Neural cell (in vitro differentiated cells): ENCODE measurements at regions not wholly inside any gene's neighbourhood (a gene's known extent, or its start where the extent isn't known, plus 50 kb on each side); places are given as distances from the start of the nearest gene placed in this dataset.

Experiments
- EP300 ChIP-seq: fragments of 450-650 bp; conservative IDR thresholded peaks from 2 replicates; pipeline ENCODE4 v1.6.1; 2014; ENCODE audit warnings: antibody characterized with exemption, mild to moderate bottlenecking, moderate library complexity; ENCODE audit not compliant: poor library complexity, severe bottlenecking
- EZH2 ChIP-seq: fragments of 200-600, 300-800 bp; shearing (Covaris generic), sonication (generic); IDR thresholded peaks from 2 replicates; pipeline ENCODE4 v1.6.1; 2014; ENCODE audit warnings: antibody characterized with exemption, low read length, borderline replicate concordance, mild to moderate bottlenecking; ENCODE audit not compliant: insufficient read depth, poor library complexity, severe bottlenecking
- RAD21 ChIP-seq: fragments of 450-650 bp; conservative IDR thresholded peaks from 2 replicates; pipeline ENCODE4 v1.6.1; 2014; ENCODE audit warnings: antibody characterized with exemption, mild to moderate bottlenecking, moderate library complexity
- SMC3 ChIP-seq: fragments of 450-650 bp; conservative IDR thresholded peaks from 2 replicates; pipeline ENCODE4 v1.6.1; 2014; ENCODE audit warnings: antibody characterized with exemption, mild to moderate bottlenecking, moderate library complexity; ENCODE audit not compliant: poor library complexity
- TAF1 ChIP-seq: IDR thresholded peaks from 2 replicates; pipeline ENCODE4 v1.6.1; 2012; ENCODE audit warnings: low read depth
- TF ChIP-seq, protein P1 (sequence below): fragments of 450-650 bp; IDR thresholded peaks from 2 replicates; pipeline ENCODE4 v1.5.1; 2014; ENCODE audit warnings: antibody characterized with exemption, mild to moderate bottlenecking, moderate library complexity; ENCODE audit not compliant: poor library complexity, severe bottlenecking
- TF ChIP-seq, protein P2 (sequence below): IDR thresholded peaks from 2 replicates; pipeline ENCODE4 v1.6.1; 2012; ENCODE audit warnings: borderline replicate concordance

DNA sequence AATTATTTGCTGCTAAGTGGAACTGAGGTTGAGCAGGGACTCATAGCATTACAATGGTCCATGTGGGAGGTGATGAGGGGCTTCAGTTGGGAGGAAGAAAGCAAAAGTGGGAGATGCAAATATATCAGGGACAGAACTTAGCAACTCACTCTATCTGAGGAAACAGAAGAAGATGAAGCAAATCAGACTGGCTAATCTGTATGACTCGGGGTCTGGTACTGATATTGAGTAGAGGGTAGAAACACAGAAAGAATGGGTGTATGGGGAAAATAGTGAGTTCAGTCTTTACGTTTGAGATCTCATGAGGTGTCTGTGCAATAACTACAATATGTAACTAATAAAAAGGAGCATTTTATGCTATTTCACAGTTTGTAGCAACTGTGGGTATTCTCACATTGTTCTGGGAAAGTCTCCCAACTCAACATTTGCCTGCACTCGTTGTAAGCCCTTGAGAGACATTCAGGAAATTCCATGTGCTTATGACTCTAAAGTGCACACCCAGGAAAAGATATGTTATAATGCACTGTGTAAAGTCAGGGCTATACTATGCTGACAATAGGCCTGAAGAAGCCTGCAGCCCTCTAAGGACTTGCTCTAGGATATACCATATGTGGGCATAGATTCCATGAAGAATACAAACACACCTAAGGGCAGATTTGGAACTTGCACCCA, 183.5 kb downstream of the SPRY2 start:
- TF ChIP-seq, protein P1, sequence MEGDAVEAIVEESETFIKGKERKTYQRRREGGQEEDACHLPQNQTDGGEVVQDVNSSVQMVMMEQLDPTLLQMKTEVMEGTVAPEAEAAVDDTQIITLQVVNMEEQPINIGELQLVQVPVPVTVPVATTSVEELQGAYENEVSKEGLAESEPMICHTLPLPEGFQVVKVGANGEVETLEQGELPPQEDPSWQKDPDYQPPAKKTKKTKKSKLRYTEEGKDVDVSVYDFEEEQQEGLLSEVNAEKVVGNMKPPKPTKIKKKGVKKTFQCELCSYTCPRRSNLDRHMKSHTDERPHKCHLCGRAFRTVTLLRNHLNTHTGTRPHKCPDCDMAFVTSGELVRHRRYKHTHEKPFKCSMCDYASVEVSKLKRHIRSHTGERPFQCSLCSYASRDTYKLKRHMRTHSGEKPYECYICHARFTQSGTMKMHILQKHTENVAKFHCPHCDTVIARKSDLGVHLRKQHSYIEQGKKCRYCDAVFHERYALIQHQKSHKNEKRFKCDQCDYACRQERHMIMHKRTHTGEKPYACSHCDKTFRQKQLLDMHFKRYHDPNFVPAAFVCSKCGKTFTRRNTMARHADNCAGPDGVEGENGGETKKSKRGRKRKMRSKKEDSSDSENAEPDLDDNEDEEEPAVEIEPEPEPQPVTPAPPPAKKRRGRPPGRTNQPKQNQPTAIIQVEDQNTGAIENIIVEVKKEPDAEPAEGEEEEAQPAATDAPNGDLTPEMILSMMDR = no peak
- TF ChIP-seq EP300 = no peak
- TF ChIP-seq RAD21 = no peak
- no peak for TF ChIP-seq TAF1
- no peak for TF ChIP-seq SMC3
- no peak for TF ChIP-seq EZH2
- TF ChIP-seq, protein P2, sequence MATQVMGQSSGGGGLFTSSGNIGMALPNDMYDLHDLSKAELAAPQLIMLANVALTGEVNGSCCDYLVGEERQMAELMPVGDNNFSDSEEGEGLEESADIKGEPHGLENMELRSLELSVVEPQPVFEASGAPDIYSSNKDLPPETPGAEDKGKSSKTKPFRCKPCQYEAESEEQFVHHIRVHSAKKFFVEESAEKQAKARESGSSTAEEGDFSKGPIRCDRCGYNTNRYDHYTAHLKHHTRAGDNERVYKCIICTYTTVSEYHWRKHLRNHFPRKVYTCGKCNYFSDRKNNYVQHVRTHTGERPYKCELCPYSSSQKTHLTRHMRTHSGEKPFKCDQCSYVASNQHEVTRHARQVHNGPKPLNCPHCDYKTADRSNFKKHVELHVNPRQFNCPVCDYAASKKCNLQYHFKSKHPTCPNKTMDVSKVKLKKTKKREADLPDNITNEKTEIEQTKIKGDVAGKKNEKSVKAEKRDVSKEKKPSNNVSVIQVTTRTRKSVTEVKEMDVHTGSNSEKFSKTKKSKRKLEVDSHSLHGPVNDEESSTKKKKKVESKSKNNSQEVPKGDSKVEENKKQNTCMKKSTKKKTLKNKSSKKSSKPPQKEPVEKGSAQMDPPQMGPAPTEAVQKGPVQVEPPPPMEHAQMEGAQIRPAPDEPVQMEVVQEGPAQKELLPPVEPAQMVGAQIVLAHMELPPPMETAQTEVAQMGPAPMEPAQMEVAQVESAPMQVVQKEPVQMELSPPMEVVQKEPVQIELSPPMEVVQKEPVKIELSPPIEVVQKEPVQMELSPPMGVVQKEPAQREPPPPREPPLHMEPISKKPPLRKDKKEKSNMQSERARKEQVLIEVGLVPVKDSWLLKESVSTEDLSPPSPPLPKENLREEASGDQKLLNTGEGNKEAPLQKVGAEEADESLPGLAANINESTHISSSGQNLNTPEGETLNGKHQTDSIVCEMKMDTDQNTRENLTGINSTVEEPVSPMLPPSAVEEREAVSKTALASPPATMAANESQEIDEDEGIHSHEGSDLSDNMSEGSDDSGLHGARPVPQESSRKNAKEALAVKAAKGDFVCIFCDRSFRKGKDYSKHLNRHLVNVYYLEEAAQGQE = no peak
